HG03139 (cell line): ENCODE measurements at regions not wholly inside any gene's neighbourhood (a gene's known extent, or its start where the extent isn't known, plus 50 kb on each side); places are given as distances from the start of the nearest gene placed in this dataset.

Experiments used
- ATAC-seq: cut with Tn5 transposase; IDR thresholded peaks from one replicate; pipeline ENCODE4 v1.9.1; 2021; ENCODE audit not compliant: unreplicated experiment

GRCh38 chr18:41155025-41155424 is 800.0 kb upstream of the PIK3C3 start:
- no peak for ATAC-seq

- no peak for ATAC-seq
Observed at GRCh38 chr18:41153871-41154270, 801.2 kb upstream of the PIK3C3 start.

GRCh38 chr18:41150316-41150715 is 804.7 kb upstream of the PIK3C3 start:
- no peak for ATAC-seq

- no peak for ATAC-seq
Observed at GRCh38 chr18:41146301-41146700, 808.7 kb upstream of the PIK3C3 start.

GRCh38 chr18:41145516-41145915 is 809.5 kb upstream of the PIK3C3 start:
- ATAC-seq = no peak

GRCh38 chr18:41144441-41144840 is 810.6 kb upstream of the PIK3C3 start:
- no peak for ATAC-seq

- no peak for ATAC-seq
Observed at GRCh38 chr18:41140506-41140905, 814.5 kb upstream of the PIK3C3 start.

GRCh38 chr18:41135146-41135545 is 819.9 kb upstream of the PIK3C3 start:
- ATAC-seq = no peak

- no peak for ATAC-seq
Observed at GRCh38 chr18:41134426-41134825, 820.6 kb upstream of the PIK3C3 start.

GRCh38 chr18:41131050-41131449 is 824.0 kb upstream of the PIK3C3 start:
- no peak for ATAC-seq

- no peak for ATAC-seq
Observed at GRCh38 chr18:41128545-41128944, 826.5 kb upstream of the PIK3C3 start.

GRCh38 chr18:41128126-41128525 is 826.9 kb upstream of the PIK3C3 start:
- ATAC-seq = no peak

GRCh38 chr18:41126541-41127235 is 828.3 kb upstream of the PIK3C3 start:
- no peak for ATAC-seq

- ATAC-seq = no peak
Observed at GRCh38 chr18:41121116-41121826, 833.8 kb upstream of the PIK3C3 start.

- ATAC-seq = no peak
Observed at GRCh38 chr18:41119031-41119430, 836.0 kb upstream of the PIK3C3 start.

- no peak for ATAC-seq
Observed at GRCh38 chr18:41113885-41114482, 841.0 kb upstream of the PIK3C3 start.

- no peak for ATAC-seq
Observed at GRCh38 chr18:41099451-41099850, 855.6 kb upstream of the PIK3C3 start.

GRCh38 chr18:41096504-41096903 is 858.5 kb upstream of the PIK3C3 start:
- no peak for ATAC-seq

GRCh38 chr18:41077076-41077475 is 878.0 kb upstream of the PIK3C3 start:
- no peak for ATAC-seq

- ATAC-seq = no peak
Observed at GRCh38 chr18:41075212-41075611, 879.8 kb upstream of the PIK3C3 start.

- ATAC-seq = no peak
Observed at GRCh38 chr18:41073372-41073954, 881.6 kb upstream of the PIK3C3 start.

GRCh38 chr18:41072946-41073345 is 882.1 kb upstream of the PIK3C3 start:
- no peak for ATAC-seq
